Osteocyte (in vitro differentiated cells): ENCODE measurements at regions not wholly inside any gene's neighbourhood (a gene's known extent, or its start where the extent isn't known, plus 50 kb on each side); places are given as distances from the start of the nearest gene placed in this dataset.

Source experiments
- DNase-seq: peaks from one replicate; pipeline ENCODE4 v3.0.0; 2021; ENCODE audit warnings: mixed read lengths; ENCODE audit not compliant: unreplicated experiment; ENCODE audit errors: extremely low spot score
- H3K27ac Mint-ChIP-seq: one replicate; pipeline ENCODE4 v1.8.0; 2021; ENCODE audit warnings: mild to moderate bottlenecking, mixed read lengths; ENCODE audit not compliant: unreplicated experiment
- H3K27me3 Mint-ChIP-seq: one replicate; pipeline ENCODE4 v1.8.0; 2021; ENCODE audit warnings: mixed read lengths; ENCODE audit not compliant: unreplicated experiment
- H3K36me3 Mint-ChIP-seq: one replicate; pipeline ENCODE4 v1.8.0; 2021; ENCODE audit warnings: mixed read lengths; ENCODE audit not compliant: unreplicated experiment
- H3K4me1 Mint-ChIP-seq: one replicate; pipeline ENCODE4 v1.8.0; 2021; ENCODE audit warnings: mixed read lengths; ENCODE audit not compliant: unreplicated experiment
- H3K4me3 Mint-ChIP-seq: one replicate; pipeline ENCODE4 v1.8.0; 2021; ENCODE audit warnings: mild to moderate bottlenecking, moderate library complexity, mixed read lengths; ENCODE audit not compliant: unreplicated experiment
- H3K9me3 Mint-ChIP-seq: one replicate; pipeline ENCODE4 v1.8.0; 2021; ENCODE audit warnings: mixed read lengths; ENCODE audit not compliant: unreplicated experiment
- TF ChIP-seq, protein P1 (sequence below): fragments of 200-600 bp; sonication (generic); IDR thresholded peaks from 2 replicates; pipeline ENCODE4 v1.5.0; 2021; ENCODE audit warnings: antibody characterized with exemption, mild to moderate bottlenecking, moderate library complexity

DNA sequence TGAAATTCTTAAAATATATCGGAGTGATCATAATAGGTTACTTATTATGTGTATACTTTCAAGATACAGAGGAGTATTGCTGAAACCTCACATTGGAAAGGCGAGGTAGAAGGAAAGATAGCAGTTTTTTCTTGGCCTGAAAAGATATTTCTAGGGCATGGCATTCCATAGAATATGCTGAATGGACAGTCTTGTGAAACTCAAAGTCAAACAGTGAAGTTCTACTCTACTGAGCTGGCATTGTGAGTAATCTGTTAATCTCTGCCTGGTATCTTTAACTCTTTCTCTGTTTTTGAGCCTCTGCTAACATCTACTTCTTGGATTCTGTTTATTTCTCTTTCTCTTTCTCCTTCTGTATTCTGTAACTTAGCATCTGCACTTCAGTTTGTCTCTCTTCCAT is 176.3 kb upstream of the ZBTB20 start:
- Mint-ChIP-seq H3K27ac (no peak overlapping the region), H3K4me3 (no peak overlapping the region), H3K36me3 (no peaks in the 10 kb centered on the region), H3K9me3 (no peaks in the 10 kb centered on the region), H3K27me3 (no peaks in the 10 kb centered on the region), H3K4me1 (peaks cover 12% of the 10 kb centered on the region)
- TF ChIP-seq, protein P1, sequence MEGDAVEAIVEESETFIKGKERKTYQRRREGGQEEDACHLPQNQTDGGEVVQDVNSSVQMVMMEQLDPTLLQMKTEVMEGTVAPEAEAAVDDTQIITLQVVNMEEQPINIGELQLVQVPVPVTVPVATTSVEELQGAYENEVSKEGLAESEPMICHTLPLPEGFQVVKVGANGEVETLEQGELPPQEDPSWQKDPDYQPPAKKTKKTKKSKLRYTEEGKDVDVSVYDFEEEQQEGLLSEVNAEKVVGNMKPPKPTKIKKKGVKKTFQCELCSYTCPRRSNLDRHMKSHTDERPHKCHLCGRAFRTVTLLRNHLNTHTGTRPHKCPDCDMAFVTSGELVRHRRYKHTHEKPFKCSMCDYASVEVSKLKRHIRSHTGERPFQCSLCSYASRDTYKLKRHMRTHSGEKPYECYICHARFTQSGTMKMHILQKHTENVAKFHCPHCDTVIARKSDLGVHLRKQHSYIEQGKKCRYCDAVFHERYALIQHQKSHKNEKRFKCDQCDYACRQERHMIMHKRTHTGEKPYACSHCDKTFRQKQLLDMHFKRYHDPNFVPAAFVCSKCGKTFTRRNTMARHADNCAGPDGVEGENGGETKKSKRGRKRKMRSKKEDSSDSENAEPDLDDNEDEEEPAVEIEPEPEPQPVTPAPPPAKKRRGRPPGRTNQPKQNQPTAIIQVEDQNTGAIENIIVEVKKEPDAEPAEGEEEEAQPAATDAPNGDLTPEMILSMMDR, result no peak
- DNase-seq, result no peak

GRCh38 chr3:115324056-115324455 is 177.0 kb upstream of the ZBTB20 start:
- TF ChIP-seq, protein P1, result no peak
- H3K9me3 Mint-ChIP-seq, result no peaks in the 10 kb centered on the region
- no peak for DNase-seq
- no peaks in the 10 kb centered on the region for H3K36me3 Mint-ChIP-seq
- H3K4me3 Mint-ChIP-seq, result no peak overlapping the region
- H3K27ac Mint-ChIP-seq, result no peak overlapping the region
- peaks cover 12% of the 10 kb centered on the region for H3K4me1 Mint-ChIP-seq
- no peaks in the 10 kb centered on the region for H3K27me3 Mint-ChIP-seq

DNA sequence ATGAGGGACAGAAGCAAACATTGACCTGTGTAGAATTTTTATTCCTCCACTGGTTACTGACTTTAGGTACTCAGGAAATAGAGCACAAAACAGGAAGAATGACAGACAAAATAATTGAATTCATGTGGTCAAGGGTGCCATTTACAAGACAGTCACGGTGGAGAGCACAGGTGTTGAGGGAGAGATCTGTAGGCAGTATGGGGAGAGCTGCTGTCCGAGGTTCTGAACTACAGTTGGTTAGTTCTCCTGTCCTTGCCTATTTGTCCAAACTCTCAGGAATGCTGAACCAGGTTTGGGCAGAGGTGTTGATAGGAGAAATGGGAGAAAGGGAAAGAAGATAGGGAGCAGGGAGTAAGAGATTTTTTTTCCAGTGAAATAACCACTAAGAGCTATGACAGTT is 178.5 kb upstream of the ZBTB20 start:
- TF ChIP-seq, protein P1, result no peak
- peaks cover 17% of the 10 kb centered on the region for H3K4me1 Mint-ChIP-seq
- no peaks in the 10 kb centered on the region for H3K36me3 Mint-ChIP-seq
- no peak overlapping the region for H3K4me3 Mint-ChIP-seq
- H3K9me3 Mint-ChIP-seq, result no peaks in the 10 kb centered on the region
- H3K27ac Mint-ChIP-seq, result no peak overlapping the region
- no peak for DNase-seq
- no peaks in the 10 kb centered on the region for H3K27me3 Mint-ChIP-seq

DNA sequence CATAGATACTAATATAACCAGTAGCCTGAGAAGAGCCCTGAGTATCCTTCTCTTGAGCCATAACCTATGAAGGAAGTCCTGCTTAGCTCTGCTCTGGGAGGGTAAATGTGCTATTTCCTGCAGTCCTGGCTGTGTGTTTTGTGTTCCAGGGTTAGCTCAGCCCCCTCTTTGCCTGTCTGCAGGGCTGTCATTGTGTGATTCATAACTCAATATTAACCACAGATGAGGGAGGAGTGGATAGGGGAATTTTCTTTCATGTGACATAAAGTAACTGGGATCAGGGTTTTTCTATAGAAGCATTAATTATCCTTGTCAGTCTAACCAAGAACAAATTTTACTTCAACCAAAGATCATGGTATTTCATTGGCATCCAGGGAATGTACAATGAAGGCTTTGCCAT is 183.3 kb upstream of the ZBTB20 start:
- Mint-ChIP-seq H3K4me1 (peaks cover 13% of the 10 kb centered on the region), H3K27ac (peak overlapping the region; percentile 51), H3K4me3 (no peak overlapping the region), H3K27me3 (no peaks in the 10 kb centered on the region), H3K36me3 (no peaks in the 10 kb centered on the region), H3K9me3 (no peaks in the 10 kb centered on the region)
- no peak for DNase-seq
- TF ChIP-seq, protein P1, result no peak

DNA sequence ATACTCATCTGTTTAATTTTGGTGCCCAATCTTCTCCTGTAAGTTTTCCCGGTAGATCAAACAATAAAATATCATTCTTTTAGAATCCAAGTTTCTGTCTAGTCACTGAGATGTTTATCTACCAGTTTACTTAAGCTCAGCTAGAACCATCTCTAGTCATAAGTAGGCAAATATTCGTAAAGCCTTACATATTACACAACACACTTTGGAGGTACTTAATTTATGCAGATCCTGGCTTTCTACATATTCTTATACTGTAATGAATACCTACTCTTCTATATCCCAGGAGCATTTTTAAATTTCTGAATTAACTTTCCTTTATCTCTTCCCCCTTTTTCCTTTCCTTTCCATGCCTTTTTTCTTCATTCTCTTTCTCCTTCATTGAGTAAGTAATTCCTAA is 185.9 kb upstream of the ZBTB20 start:
- no peaks in the 10 kb centered on the region for H3K36me3 Mint-ChIP-seq
- H3K4me1 Mint-ChIP-seq, result peaks cover 13% of the 10 kb centered on the region
- no peak overlapping the region for H3K27ac Mint-ChIP-seq
- no peak overlapping the region for H3K4me3 Mint-ChIP-seq
- TF ChIP-seq, protein P1, result no peak
- no peak for DNase-seq
- H3K9me3 Mint-ChIP-seq, result no peaks in the 10 kb centered on the region
- H3K27me3 Mint-ChIP-seq, result no peaks in the 10 kb centered on the region
